Chondrocyte (in vitro differentiated cells): ENCODE measurements at regions not wholly inside any gene's neighbourhood (a gene's known extent, or its start where the extent isn't known, plus 50 kb on each side); places are given as distances from the start of the nearest gene placed in this dataset.

Source experiments
- DNase-seq: peaks from one replicate; pipeline ENCODE4 v3.0.0; 2021; ENCODE audit warnings: mixed read lengths, low spot score
- H3K27ac Mint-ChIP-seq: one replicate; pipeline ENCODE4 v1.8.0; 2021; ENCODE audit warnings: mild to moderate bottlenecking, moderate library complexity, mixed read lengths; ENCODE audit not compliant: unreplicated experiment
- H3K27me3 Mint-ChIP-seq: 2 replicates; pipeline ENCODE4 v1.8.0; 2021; ENCODE audit warnings: low read depth, mixed read lengths
- H3K36me3 Mint-ChIP-seq: 2 replicates; pipeline ENCODE4 v1.8.0; 2021; ENCODE audit warnings: low read depth, mixed read lengths
- H3K4me1 Mint-ChIP-seq: 2 replicates; pipeline ENCODE4 v1.8.0; 2021; ENCODE audit warnings: low read depth, mild to moderate bottlenecking, mixed read lengths
- H3K4me3 Mint-ChIP-seq: one replicate; pipeline ENCODE4 v1.8.0; 2021; ENCODE audit warnings: mild to moderate bottlenecking, moderate library complexity, mixed read lengths; ENCODE audit not compliant: unreplicated experiment
- H3K9me3 Mint-ChIP-seq: 2 replicates; pipeline ENCODE4 v1.8.0; 2021; ENCODE audit warnings: low read depth, mixed read lengths
- CTCF ChIP-seq: fragments of 200-600 bp; sonication (generic); IDR thresholded peaks from 2 replicates; pipeline ENCODE4 v1.5.0; 2021; ENCODE audit warnings: antibody characterized with exemption, mild to moderate bottlenecking, moderate library complexity

- Mint-ChIP-seq H3K9me3 (peaks cover 7% of the 10 kb centered on the region), H3K4me1 (no peaks in the 10 kb centered on the region), H3K36me3 (no peaks in the 10 kb centered on the region), H3K27ac (no peak overlapping the region), H3K4me3 (no peak overlapping the region), H3K27me3 (peaks cover 43% of the 10 kb centered on the region)
- DNase-seq, result no peak
- TF ChIP-seq CTCF, result no peak
Observed at GRCh38 chr12:125206711-125207110, 141.5 kb downstream of the AACS start.

- Mint-ChIP-seq H3K9me3 (peaks cover 3% of the 10 kb centered on the region), H3K36me3 (no peaks in the 10 kb centered on the region), H3K4me3 (no peak overlapping the region), H3K27me3 (peaks cover 44% of the 10 kb centered on the region), H3K27ac (no peak overlapping the region), H3K4me1 (no peaks in the 10 kb centered on the region)
- TF ChIP-seq CTCF, result no peak
- no peak for DNase-seq
Observed at GRCh38 chr12:125208334-125208733, 143.1 kb downstream of the AACS start.

GRCh38 chr12:125208942-125209341, 143.7 kb downstream of the AACS start:
- no peaks in the 10 kb centered on the region for H3K36me3 Mint-ChIP-seq
- H3K27ac Mint-ChIP-seq, result no peak overlapping the region
- H3K27me3 Mint-ChIP-seq, result peaks cover 49% of the 10 kb centered on the region
- H3K4me1 Mint-ChIP-seq, result no peaks in the 10 kb centered on the region
- H3K4me3 Mint-ChIP-seq, result no peak overlapping the region
- no peak for DNase-seq
- H3K9me3 Mint-ChIP-seq, result peaks cover 3% of the 10 kb centered on the region
- TF ChIP-seq CTCF, result no peak

- Mint-ChIP-seq H3K36me3 (no peaks in the 10 kb centered on the region), H3K9me3 (peaks cover 3% of the 10 kb centered on the region), H3K4me3 (no peak overlapping the region), H3K27ac (no peak overlapping the region), H3K4me1 (no peaks in the 10 kb centered on the region), H3K27me3 (peaks cover 51% of the 10 kb centered on the region)
- DNase-seq, result no peak
- TF ChIP-seq CTCF, result no peak
Observed at GRCh38 chr12:125210104-125210755, 145.0 kb downstream of the AACS start.

- no peaks in the 10 kb centered on the region for H3K4me1 Mint-ChIP-seq
- no peak overlapping the region for H3K27ac Mint-ChIP-seq
- no peaks in the 10 kb centered on the region for H3K36me3 Mint-ChIP-seq
- peaks cover 46% of the 10 kb centered on the region for H3K27me3 Mint-ChIP-seq
- TF ChIP-seq CTCF, result no peak
- no peak for DNase-seq
- peaks cover 3% of the 10 kb centered on the region for H3K9me3 Mint-ChIP-seq
- H3K4me3 Mint-ChIP-seq, result no peak overlapping the region
Observed at GRCh38 chr12:125211464-125211863, 146.2 kb downstream of the AACS start.
